Body of pancreas (tissue), 4 donors: ENCODE measurements at regions not wholly inside any gene's neighbourhood (a gene's known extent, or its start where the extent isn't known, plus 50 kb on each side); places are given as distances from the start of the nearest gene placed in this dataset.

Source experiments
- POLR2A ChIP-seq, 3 donors: fragments of 450-650 bp; IDR thresholded peaks; one replicate each; pipeline ENCODE4 v1.6.1; 2016; ENCODE audit warnings: antibody characterized with exemption in 3 of 3, mild to moderate bottlenecking in 2 of 3
- TF ChIP-seq, protein P1 (sequence below), 7 experiments: fragments of 450-650 bp in 4 of 7; fragments of 200-600 bp in 3 of 7; sonication (generic) in 3 of 7; IDR thresholded peaks; one replicate each; pipeline ENCODE4 v1.5.1; 2016 to 2019; ENCODE audit warnings: antibody characterized with exemption in 7 of 7

DNA sequence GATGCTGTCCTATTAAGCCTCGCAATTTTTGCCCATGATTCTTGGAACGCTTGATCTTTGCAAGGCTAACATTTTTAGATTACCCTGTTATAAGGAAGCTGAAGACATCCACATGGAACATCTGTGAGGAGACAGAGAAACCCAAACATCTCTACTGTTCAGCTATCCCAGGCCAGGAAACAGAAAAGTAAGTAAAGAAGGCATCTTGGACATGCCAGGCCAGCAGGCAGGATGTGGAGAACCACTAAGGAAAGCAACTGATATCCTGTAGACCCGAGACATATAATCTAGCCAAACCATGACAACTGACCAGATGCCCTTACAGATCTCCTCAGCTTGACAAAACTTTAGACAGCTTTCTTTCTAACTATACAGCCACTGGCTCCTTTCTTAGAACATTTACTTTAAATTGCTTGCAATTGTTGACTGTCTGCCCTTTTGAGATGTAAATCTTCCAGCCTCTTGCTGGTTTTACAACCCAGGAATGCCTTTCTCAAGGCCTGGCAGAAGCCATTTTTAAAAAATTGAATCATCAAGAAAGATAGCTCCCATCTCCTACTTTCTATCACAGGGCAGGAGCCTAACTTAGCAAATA, 255.8 kb upstream of the DACH1 start:
- TF ChIP-seq, protein P1, sequence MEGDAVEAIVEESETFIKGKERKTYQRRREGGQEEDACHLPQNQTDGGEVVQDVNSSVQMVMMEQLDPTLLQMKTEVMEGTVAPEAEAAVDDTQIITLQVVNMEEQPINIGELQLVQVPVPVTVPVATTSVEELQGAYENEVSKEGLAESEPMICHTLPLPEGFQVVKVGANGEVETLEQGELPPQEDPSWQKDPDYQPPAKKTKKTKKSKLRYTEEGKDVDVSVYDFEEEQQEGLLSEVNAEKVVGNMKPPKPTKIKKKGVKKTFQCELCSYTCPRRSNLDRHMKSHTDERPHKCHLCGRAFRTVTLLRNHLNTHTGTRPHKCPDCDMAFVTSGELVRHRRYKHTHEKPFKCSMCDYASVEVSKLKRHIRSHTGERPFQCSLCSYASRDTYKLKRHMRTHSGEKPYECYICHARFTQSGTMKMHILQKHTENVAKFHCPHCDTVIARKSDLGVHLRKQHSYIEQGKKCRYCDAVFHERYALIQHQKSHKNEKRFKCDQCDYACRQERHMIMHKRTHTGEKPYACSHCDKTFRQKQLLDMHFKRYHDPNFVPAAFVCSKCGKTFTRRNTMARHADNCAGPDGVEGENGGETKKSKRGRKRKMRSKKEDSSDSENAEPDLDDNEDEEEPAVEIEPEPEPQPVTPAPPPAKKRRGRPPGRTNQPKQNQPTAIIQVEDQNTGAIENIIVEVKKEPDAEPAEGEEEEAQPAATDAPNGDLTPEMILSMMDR (IDR thresholded peaks at IDR 0.05) = no peak
- TF ChIP-seq POLR2A (IDR thresholded peaks at IDR 0.05) = no peak
